ENCODE measurements at regions not wholly inside any gene's neighbourhood (a gene's known extent, or its start where the extent isn't known, plus 50 kb on each side); places are given as distances from the start of the nearest gene placed in this dataset.

DNA sequence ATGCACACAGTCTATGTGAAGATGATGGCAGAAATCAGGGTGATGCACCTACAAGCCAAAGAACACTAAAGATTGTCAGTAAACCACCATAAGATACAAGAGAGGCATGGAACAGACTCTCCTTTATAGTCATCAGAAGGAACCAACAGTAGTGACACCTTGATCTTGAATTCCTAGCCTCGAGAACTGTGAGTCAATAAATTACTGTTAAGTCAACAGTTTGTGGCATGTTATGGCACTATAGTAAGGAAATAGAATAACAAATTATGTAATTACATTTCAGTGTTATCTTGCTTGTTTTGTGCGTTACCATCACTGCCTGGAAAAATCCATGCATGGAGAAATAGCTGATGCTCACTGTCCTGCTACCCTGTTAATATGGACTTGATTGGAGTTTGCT is 110.2 kb upstream of the LRP1B start:
- intact Hi-C loops (cut with micrococcal nuclease): no loop called here
- TF ChIP-seq, protein P1, sequence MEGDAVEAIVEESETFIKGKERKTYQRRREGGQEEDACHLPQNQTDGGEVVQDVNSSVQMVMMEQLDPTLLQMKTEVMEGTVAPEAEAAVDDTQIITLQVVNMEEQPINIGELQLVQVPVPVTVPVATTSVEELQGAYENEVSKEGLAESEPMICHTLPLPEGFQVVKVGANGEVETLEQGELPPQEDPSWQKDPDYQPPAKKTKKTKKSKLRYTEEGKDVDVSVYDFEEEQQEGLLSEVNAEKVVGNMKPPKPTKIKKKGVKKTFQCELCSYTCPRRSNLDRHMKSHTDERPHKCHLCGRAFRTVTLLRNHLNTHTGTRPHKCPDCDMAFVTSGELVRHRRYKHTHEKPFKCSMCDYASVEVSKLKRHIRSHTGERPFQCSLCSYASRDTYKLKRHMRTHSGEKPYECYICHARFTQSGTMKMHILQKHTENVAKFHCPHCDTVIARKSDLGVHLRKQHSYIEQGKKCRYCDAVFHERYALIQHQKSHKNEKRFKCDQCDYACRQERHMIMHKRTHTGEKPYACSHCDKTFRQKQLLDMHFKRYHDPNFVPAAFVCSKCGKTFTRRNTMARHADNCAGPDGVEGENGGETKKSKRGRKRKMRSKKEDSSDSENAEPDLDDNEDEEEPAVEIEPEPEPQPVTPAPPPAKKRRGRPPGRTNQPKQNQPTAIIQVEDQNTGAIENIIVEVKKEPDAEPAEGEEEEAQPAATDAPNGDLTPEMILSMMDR (IDR thresholded peaks at IDR 0.05; ENCODE audit: unreplicated experiment): no peak
- CTCF ChIA-PET: no interaction called here
- no peak overlapping the region for H3K4me3 Mint-ChIP-seq (ENCODE audit: unreplicated experiment)
- H3K36me3 Mint-ChIP-seq (ENCODE audit: insufficient read depth, unreplicated experiment): no peaks in the 10 kb centered on the region
- BruUV-seq (replicated peaks): no TSS peak
- POLR2A ChIA-PET: no interaction called here
- no peaks in the 10 kb centered on the region for H3K27me3 Mint-ChIP-seq (ENCODE audit: insufficient read depth, unreplicated experiment)
- no peaks in the 10 kb centered on the region for H3K4me1 Mint-ChIP-seq (ENCODE audit: insufficient read depth, unreplicated experiment)
- H3K9me3 Mint-ChIP-seq (ENCODE audit: unreplicated experiment): no peaks in the 10 kb centered on the region
- DNase-seq (ENCODE audit: unreplicated experiment): no peak
- no peak overlapping the region for H3K27ac Mint-ChIP-seq (ENCODE audit: low read depth, unreplicated experiment)

DNA sequence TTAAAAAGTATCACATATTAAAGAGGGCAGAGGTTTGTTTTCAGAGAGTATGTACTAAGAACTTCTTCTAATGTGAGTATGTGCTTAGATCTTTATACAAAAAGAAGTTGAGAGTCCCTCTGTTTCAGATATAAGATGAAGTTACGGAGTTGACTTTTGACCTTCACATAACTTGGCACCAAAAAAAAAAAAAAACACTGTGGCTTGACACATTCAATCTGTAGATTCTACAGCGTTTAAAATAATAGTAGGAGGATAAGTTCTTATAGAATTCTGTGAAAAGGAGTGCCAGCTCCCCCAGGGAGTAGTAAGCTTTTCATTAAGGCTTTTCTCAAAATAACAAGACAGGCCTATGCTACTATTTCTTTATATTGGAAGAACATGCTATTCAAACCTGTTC is 105.4 kb upstream of the LRP1B start:
- no peak overlapping the region for H3K27ac Mint-ChIP-seq (ENCODE audit: low read depth, unreplicated experiment)
- BruUV-seq (replicated peaks): no TSS peak
- ChIA-PET CTCF (no interaction called here), POLR2A (interaction anchor here (0.6 to 0.9 kb wide), 2 partner anchors 12 to 112 kb away, joined by 3 read pairs; no protein-coding TSS in a partner anchor)
- H3K36me3 Mint-ChIP-seq (ENCODE audit: insufficient read depth, unreplicated experiment): no peaks in the 10 kb centered on the region
- TF ChIP-seq, protein P1 (IDR thresholded peaks at IDR 0.05; ENCODE audit: unreplicated experiment): no peak
- DNase-seq (ENCODE audit: unreplicated experiment): no peak
- H3K9me3 Mint-ChIP-seq (ENCODE audit: unreplicated experiment): no peaks in the 10 kb centered on the region
- no peak overlapping the region for H3K4me3 Mint-ChIP-seq (ENCODE audit: unreplicated experiment)
- peaks cover 7% of the 10 kb centered on the region for H3K4me1 Mint-ChIP-seq (ENCODE audit: insufficient read depth, unreplicated experiment)
- intact Hi-C loops (cut with micrococcal nuclease): no loop called here
- no peaks in the 10 kb centered on the region for H3K27me3 Mint-ChIP-seq (ENCODE audit: insufficient read depth, unreplicated experiment)

DNA sequence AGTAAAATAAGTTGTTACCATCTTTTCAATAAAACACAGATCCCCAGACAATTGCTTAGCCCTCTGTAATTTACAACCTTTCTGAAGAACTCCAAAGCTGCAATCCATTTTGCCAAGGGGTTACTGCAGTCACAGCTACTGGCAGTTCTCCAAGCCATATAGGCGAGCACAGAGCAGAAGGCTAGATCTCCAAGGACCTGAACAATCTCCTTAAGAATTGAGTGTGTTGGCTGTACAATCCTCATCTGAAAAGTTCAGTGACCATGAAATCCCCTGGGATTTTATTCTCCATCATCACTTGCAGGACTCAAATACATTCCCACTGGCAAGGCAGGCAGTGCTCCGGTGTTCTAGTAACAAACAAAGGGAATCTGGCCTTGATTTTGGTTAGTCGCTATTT is 103.9 kb upstream of the LRP1B start:
- Mint-ChIP-seq H3K27me3 (ENCODE audit: insufficient read depth, unreplicated experiment) (no peaks in the 10 kb centered on the region), H3K4me3 (ENCODE audit: unreplicated experiment) (no peak overlapping the region), H3K36me3 (ENCODE audit: insufficient read depth, unreplicated experiment) (no peaks in the 10 kb centered on the region), H3K27ac (ENCODE audit: low read depth, unreplicated experiment) (no peak overlapping the region), H3K4me1 (ENCODE audit: insufficient read depth, unreplicated experiment) (peaks cover 7% of the 10 kb centered on the region), H3K9me3 (ENCODE audit: unreplicated experiment) (no peaks in the 10 kb centered on the region)
- no peak for DNase-seq (ENCODE audit: unreplicated experiment)
- ChIA-PET POLR2A (no interaction called here), CTCF (no interaction called here)
- intact Hi-C loops (cut with micrococcal nuclease): no loop called here
- TF ChIP-seq, protein P1 (IDR thresholded peaks at IDR 0.05; ENCODE audit: unreplicated experiment): no peak
- no TSS peak for BruUV-seq (replicated peaks)

DNA sequence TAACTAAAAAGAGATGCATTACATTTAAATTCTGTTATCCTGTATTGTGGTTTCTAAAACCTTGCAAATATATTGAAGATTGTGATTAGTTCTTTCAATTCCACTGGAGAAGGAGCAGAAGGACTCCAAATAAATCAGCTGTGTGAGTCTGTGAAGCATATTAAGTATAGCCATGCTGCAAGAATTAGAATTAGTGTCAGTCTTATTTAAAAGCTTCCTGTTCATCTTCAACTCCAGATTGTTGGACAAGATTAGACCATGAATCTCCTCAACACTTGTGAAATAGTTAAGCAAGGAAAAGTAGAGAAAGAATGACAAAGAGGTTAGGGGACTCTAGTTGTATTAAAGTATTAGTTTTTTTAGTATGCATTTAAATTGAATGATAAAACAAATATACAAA is 92.5 kb upstream of the LRP1B start:
- no peaks in the 10 kb centered on the region for H3K27me3 Mint-ChIP-seq (ENCODE audit: insufficient read depth, unreplicated experiment)
- no peaks in the 10 kb centered on the region for H3K36me3 Mint-ChIP-seq (ENCODE audit: insufficient read depth, unreplicated experiment)
- DNase-seq (ENCODE audit: unreplicated experiment): no peak
- no TSS peak for BruUV-seq (replicated peaks)
- peaks cover 16% of the 10 kb centered on the region for H3K4me1 Mint-ChIP-seq (ENCODE audit: insufficient read depth, unreplicated experiment)
- no peak overlapping the region for H3K4me3 Mint-ChIP-seq (ENCODE audit: unreplicated experiment)
- intact Hi-C loops (cut with micrococcal nuclease): no loop called here
- ChIA-PET CTCF (no interaction called here), POLR2A (no interaction called here)
- TF ChIP-seq, protein P1 (IDR thresholded peaks at IDR 0.05; ENCODE audit: unreplicated experiment): no peak
- H3K9me3 Mint-ChIP-seq (ENCODE audit: unreplicated experiment): no peaks in the 10 kb centered on the region
- no peak overlapping the region for H3K27ac Mint-ChIP-seq (ENCODE audit: low read depth, unreplicated experiment)

Measured in MCF 10A (cell line).